ENCODE measurements at regions not wholly inside any gene's neighbourhood (a gene's known extent, or its start where the extent isn't known, plus 50 kb on each side); places are given as distances from the start of the nearest gene placed in this dataset.

DNA sequence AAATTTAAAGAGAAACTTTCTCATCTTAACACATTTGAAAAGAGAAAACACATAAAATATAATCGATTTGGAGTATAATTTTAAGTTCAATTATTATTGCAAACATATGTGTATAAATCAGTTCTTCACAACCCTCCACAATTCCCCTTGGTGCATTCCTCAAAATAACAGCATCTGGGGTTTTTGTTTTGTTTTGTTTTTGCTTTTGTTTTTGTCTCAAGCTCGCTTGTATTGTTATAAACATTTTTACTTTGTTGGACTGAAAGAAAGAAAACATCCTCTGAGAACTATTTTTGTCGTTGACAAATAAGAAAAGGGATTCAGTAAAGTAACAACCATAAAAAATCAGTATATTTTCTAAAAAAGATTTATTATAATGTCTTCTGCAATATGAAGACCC, 60.2 kb upstream of the HIVEP1 start:
- H3K27me3 ChIP-seq (ENCODE audit: control insufficient read depth, insufficient read depth, low read length): no peaks in the 10 kb centered on the region
- TF ChIP-seq, protein P1, sequence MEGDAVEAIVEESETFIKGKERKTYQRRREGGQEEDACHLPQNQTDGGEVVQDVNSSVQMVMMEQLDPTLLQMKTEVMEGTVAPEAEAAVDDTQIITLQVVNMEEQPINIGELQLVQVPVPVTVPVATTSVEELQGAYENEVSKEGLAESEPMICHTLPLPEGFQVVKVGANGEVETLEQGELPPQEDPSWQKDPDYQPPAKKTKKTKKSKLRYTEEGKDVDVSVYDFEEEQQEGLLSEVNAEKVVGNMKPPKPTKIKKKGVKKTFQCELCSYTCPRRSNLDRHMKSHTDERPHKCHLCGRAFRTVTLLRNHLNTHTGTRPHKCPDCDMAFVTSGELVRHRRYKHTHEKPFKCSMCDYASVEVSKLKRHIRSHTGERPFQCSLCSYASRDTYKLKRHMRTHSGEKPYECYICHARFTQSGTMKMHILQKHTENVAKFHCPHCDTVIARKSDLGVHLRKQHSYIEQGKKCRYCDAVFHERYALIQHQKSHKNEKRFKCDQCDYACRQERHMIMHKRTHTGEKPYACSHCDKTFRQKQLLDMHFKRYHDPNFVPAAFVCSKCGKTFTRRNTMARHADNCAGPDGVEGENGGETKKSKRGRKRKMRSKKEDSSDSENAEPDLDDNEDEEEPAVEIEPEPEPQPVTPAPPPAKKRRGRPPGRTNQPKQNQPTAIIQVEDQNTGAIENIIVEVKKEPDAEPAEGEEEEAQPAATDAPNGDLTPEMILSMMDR (IDR thresholded peaks at IDR 0.05): no peak
- H3K9ac ChIP-seq: no peak overlapping the region
- H3K4me1 ChIP-seq: no peaks in the 10 kb centered on the region
- H3K36me3 ChIP-seq (ENCODE audit: control insufficient read depth, insufficient read depth, low read length): no peaks in the 10 kb centered on the region
- no peak overlapping the region for H2AFZ ChIP-seq
- no peak overlapping the region for H3K27ac ChIP-seq
- H3K9me3 ChIP-seq (ENCODE audit: control insufficient read depth, low read length): no peaks in the 10 kb centered on the region
- H3K4me3 ChIP-seq (ENCODE audit: low read depth, low read length): no peak overlapping the region
- no peak overlapping the region for H3K4me2 ChIP-seq (ENCODE audit: low read length)
- no peaks in the 10 kb centered on the region for H3K79me2 ChIP-seq

DNA sequence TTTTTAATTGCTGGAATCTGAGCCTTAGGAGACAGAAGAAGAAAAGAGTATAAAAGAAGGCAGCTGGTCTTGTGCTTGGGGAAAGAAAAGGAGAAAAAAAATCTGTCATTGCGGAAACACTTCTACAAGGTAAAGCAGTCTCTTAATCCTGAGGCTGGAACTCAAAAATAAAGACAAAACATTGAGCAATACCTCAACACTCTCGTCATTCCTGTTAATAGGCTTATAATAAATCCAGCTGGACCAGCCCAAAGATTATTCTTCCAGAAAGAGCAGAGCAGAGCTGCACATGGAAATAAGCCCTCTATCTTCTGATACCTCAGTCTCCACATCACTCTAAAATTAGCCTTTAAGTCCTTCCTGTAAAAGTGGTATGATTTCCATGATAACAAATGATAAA, 62.0 kb upstream of the HIVEP1 start:
- H3K4me2 ChIP-seq (ENCODE audit: low read length): no peak overlapping the region
- H3K4me1 ChIP-seq: no peaks in the 10 kb centered on the region
- no peak overlapping the region for H3K4me3 ChIP-seq (ENCODE audit: low read depth, low read length)
- no peak overlapping the region for H3K27ac ChIP-seq
- no peak overlapping the region for H2AFZ ChIP-seq
- no peaks in the 10 kb centered on the region for H3K36me3 ChIP-seq (ENCODE audit: control insufficient read depth, insufficient read depth, low read length)
- no peaks in the 10 kb centered on the region for H3K27me3 ChIP-seq (ENCODE audit: control insufficient read depth, insufficient read depth, low read length)
- H3K9ac ChIP-seq: no peak overlapping the region
- TF ChIP-seq, protein P1 (IDR thresholded peaks at IDR 0.05): no peak
- no peaks in the 10 kb centered on the region for H3K9me3 ChIP-seq (ENCODE audit: control insufficient read depth, low read length)
- no peaks in the 10 kb centered on the region for H3K79me2 ChIP-seq

DNA sequence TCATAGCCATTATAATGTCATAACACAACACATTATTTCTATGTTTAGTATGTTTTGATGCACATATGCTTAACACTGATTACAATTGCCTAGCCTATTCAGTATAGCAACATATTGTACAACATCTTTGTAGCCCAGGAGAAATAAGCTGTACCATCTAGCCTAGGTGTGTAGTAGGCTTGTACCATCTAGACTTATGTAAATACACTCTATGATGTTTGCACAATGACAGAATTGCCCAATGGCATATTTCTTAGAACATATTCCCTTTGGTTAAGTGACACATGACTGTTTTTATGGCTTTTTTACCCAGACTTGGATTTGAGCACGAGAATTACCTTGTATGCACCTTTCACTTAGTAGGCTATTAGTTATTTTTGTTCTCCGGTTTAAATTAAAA, 64.5 kb upstream of the HIVEP1 start:
- Histone ChIP-seq H2AFZ (no peak overlapping the region), H3K27me3 (ENCODE audit: control insufficient read depth, insufficient read depth, low read length) (no peaks in the 10 kb centered on the region), H3K36me3 (ENCODE audit: control insufficient read depth, insufficient read depth, low read length) (no peaks in the 10 kb centered on the region), H3K4me1 (no peaks in the 10 kb centered on the region), H3K4me3 (ENCODE audit: low read depth, low read length) (no peak overlapping the region), H3K27ac (no peak overlapping the region), H3K9ac (no peak overlapping the region), H3K9me3 (ENCODE audit: control insufficient read depth, low read length) (no peaks in the 10 kb centered on the region), H3K79me2 (no peaks in the 10 kb centered on the region), H3K4me2 (ENCODE audit: low read length) (no peak overlapping the region)
- TF ChIP-seq, protein P1 (IDR thresholded peaks at IDR 0.05): no peak

DNA sequence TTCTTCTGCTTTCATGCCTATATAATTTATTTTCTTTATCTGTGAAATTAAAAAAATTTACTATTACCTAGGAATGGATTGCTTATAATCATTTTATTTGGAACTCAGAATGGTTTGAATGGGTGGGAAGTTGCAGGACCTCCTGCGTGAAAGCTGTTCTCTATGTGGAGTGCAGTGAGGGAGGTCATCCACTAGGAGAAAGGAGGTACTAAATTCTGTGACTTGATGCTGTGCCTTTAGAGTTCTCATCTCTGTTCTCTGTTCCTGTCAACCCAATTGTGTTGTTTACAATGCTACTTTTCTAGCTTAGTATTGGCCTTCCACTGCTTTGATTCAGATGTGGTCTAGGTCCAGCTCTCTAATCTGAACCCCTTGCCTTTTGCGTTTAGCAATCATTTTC, 65.0 kb upstream of the HIVEP1 start:
- H3K4me3 ChIP-seq (ENCODE audit: low read depth, low read length): no peak overlapping the region

DNA sequence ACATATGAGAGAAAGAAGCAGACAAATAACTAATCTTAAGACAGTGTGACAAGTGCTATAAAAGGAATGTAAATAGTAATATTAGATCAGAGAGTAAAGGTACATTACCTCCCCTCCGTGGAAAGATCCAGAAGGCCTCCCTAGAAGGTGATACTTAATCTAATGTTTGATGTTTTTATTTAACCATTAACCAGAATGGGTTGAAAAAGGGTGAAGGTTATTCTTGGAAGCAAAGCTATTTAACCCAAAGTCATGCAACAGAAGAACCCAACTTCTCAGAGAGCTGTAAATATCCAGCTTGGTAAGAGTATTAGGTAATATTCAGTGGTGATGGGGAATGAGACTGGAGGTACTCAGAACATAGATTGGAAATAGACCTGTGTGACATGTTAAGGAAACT, 68.0 kb upstream of the HIVEP1 start:
- Histone ChIP-seq H2AFZ (no peak overlapping the region), H3K36me3 (ENCODE audit: control insufficient read depth, insufficient read depth, low read length) (no peaks in the 10 kb centered on the region), H3K9me3 (ENCODE audit: control insufficient read depth, low read length) (no peaks in the 10 kb centered on the region), H3K4me1 (no peaks in the 10 kb centered on the region), H3K9ac (no peak overlapping the region), H3K4me3 (ENCODE audit: low read depth, low read length) (no peak overlapping the region), H3K27me3 (ENCODE audit: control insufficient read depth, insufficient read depth, low read length) (no peaks in the 10 kb centered on the region), H3K79me2 (no peaks in the 10 kb centered on the region), H3K27ac (no peak overlapping the region), H3K4me2 (ENCODE audit: low read length) (no peak overlapping the region)
- TF ChIP-seq, protein P1 (IDR thresholded peaks at IDR 0.05): no peak

More for the DNA sequence above, 65.0 kb upstream of the HIVEP1 start:
- Histone ChIP-seq H3K27ac (no peak overlapping the region), H3K27me3 (ENCODE audit: control insufficient read depth, insufficient read depth, low read length) (no peaks in the 10 kb centered on the region), H3K4me2 (ENCODE audit: low read length) (no peak overlapping the region), H2AFZ (no peak overlapping the region), H3K9ac (no peak overlapping the region), H3K79me2 (no peaks in the 10 kb centered on the region), H3K9me3 (ENCODE audit: control insufficient read depth, low read length) (no peaks in the 10 kb centered on the region), H3K4me1 (no peaks in the 10 kb centered on the region), H3K36me3 (ENCODE audit: control insufficient read depth, insufficient read depth, low read length) (no peaks in the 10 kb centered on the region)
- TF ChIP-seq, protein P1 (IDR thresholded peaks at IDR 0.05): no peak

All from parathyroid adenoma (tissue), 2 donors.